ENCODE measurements at regions not wholly inside any gene's neighbourhood (a gene's known extent, or its start where the extent isn't known, plus 50 kb on each side); places are given as distances from the start of the nearest gene placed in this dataset.

GRCh38 chr21:27320868-27321267 is 354.0 kb upstream of the ADAMTS5 start:
- TF ChIP-seq CTCF (IDR thresholded peaks at IDR 0.05) (no peak), EZH2 (IDR thresholded peaks at IDR 0.05) (no peak)
